ENCODE measurements at regions not wholly inside any gene's neighbourhood (a gene's known extent, or its start where the extent isn't known, plus 50 kb on each side); places are given as distances from the start of the nearest gene placed in this dataset.

GRCh38 chr14:62099091-62099490 is 336.9 kb downstream of the SNAPC1 start:
- no peaks in the 10 kb centered on the region for H3K36me3 ChIP-seq
- no peaks in the 10 kb centered on the region for H3K4me1 ChIP-seq
- no peak overlapping the region for H3K9ac ChIP-seq (ENCODE audit: low read depth in 2 of 2, low read length in 2 of 2)
- no peak for TF ChIP-seq CTCF (IDR thresholded peaks at IDR 0.05)
- DNase-seq, result no peak
- no peaks in the 10 kb centered on the region for H3K27me3 ChIP-seq
- no peaks in the 10 kb centered on the region for H3K9me3 ChIP-seq
- no peak overlapping the region for H3K4me3 ChIP-seq
- intact Hi-C loops (cut with DNase I), result no loop called here
- H3K27ac ChIP-seq, result no peak overlapping the region

- no peak for TF ChIP-seq CTCF (IDR thresholded peaks at IDR 0.05)
- DNase-seq, result no peak
- intact Hi-C loops (cut with DNase I), result no loop called here
Observed at GRCh38 chr14:62101189-62101588, 339.0 kb downstream of the SNAPC1 start.

GRCh38 chr14:62101673-62102348 is 339.6 kb downstream of the SNAPC1 start:
- no peak for TF ChIP-seq CTCF (IDR thresholded peaks at IDR 0.05)
- Histone ChIP-seq H3K36me3 (no peaks in the 10 kb centered on the region), H3K27me3 (no peaks in the 10 kb centered on the region), H3K4me3 (no peak overlapping the region), H3K27ac (no peak overlapping the region), H3K9me3 (no peaks in the 10 kb centered on the region), H3K4me1 (no peaks in the 10 kb centered on the region), H3K9ac (ENCODE audit: low read depth in 2 of 2, low read length in 2 of 2) (no peak overlapping the region)
- intact Hi-C loops (cut with DNase I), result no loop called here
- no peak for DNase-seq

More at GRCh38 chr14:62101189-62101588, 339.0 kb downstream of the SNAPC1 start:
- no peak overlapping the region for H3K27ac ChIP-seq
- H3K4me3 ChIP-seq, result no peak overlapping the region
- H3K36me3 ChIP-seq, result no peaks in the 10 kb centered on the region
- no peaks in the 10 kb centered on the region for H3K27me3 ChIP-seq
- no peaks in the 10 kb centered on the region for H3K4me1 ChIP-seq
- H3K9ac ChIP-seq (ENCODE audit: low read depth in 2 of 2, low read length in 2 of 2), result no peak overlapping the region
- H3K9me3 ChIP-seq, result no peaks in the 10 kb centered on the region

GRCh38 chr14:62102349-62102725 is 340.1 kb downstream of the SNAPC1 start:
- Histone ChIP-seq H3K4me3 (no peak overlapping the region), H3K27ac (no peak overlapping the region), H3K9ac (ENCODE audit: low read depth in 2 of 2, low read length in 2 of 2) (no peak overlapping the region), H3K4me1 (no peaks in the 10 kb centered on the region), H3K27me3 (no peaks in the 10 kb centered on the region), H3K9me3 (no peaks in the 10 kb centered on the region), H3K36me3 (no peaks in the 10 kb centered on the region)
- no peak for TF ChIP-seq CTCF (IDR thresholded peaks at IDR 0.05)
- intact Hi-C loops (cut with DNase I), result no loop called here
- no peak for DNase-seq

GRCh38 chr14:62103464-62103863 is 341.2 kb downstream of the SNAPC1 start:
- H3K27me3 ChIP-seq, result no peaks in the 10 kb centered on the region
- intact Hi-C loops (cut with DNase I), result no loop called here

More at GRCh38 chr14:62103464-62103863, 341.2 kb downstream of the SNAPC1 start:
- no peak for TF ChIP-seq CTCF (IDR thresholded peaks at IDR 0.05)
- no peak for DNase-seq
- H3K9me3 ChIP-seq, result no peaks in the 10 kb centered on the region
- H3K36me3 ChIP-seq, result no peaks in the 10 kb centered on the region
- no peak overlapping the region for H3K27ac ChIP-seq
- no peak overlapping the region for H3K4me3 ChIP-seq
- H3K4me1 ChIP-seq, result no peaks in the 10 kb centered on the region
- no peak overlapping the region for H3K9ac ChIP-seq (ENCODE audit: low read depth in 2 of 2, low read length in 2 of 2)
